Fibroblast of lung (primary cell): ENCODE measurements at regions not wholly inside any gene's neighbourhood (a gene's known extent, or its start where the extent isn't known, plus 50 kb on each side); places are given as distances from the start of the nearest gene placed in this dataset.

Experiments
- DNase-seq, 2 donors: peaks; one replicate each; pipeline versions ENCODE4 v3.0.0 to v3.0.0-alpha.2; 2010; ENCODE audit warnings: low read depth in 2 of 2
- H2AFZ ChIP-seq: 2 replicates; pipeline ENCODE4 v1.5.1; 2012; ENCODE audit warnings: low read length, control low read depth, inconsistent platforms
- H3K27ac ChIP-seq: 2 replicates; pipeline ENCODE4 v1.5.1; 2011; ENCODE audit warnings: low read length, control low read depth; ENCODE audit not compliant: insufficient read depth
- H3K27me3 ChIP-seq: 2 replicates; pipeline ENCODE4 v1.5.1; 2011; ENCODE audit warnings: mild to moderate bottlenecking, low read length; ENCODE audit not compliant: control insufficient read depth, insufficient read depth
- H3K36me3 ChIP-seq: 2 replicates; pipeline ENCODE4 v1.5.1; 2011; ENCODE audit warnings: low read length; ENCODE audit not compliant: control insufficient read depth, insufficient read depth
- H3K4me1 ChIP-seq: 2 replicates; pipeline ENCODE4 v1.5.1; 2011; ENCODE audit warnings: low read length; ENCODE audit not compliant: control insufficient read depth, insufficient read depth; ENCODE audit errors: extremely low read depth
- H3K4me2 ChIP-seq: 2 replicates; pipeline ENCODE4 v1.5.1; 2011; ENCODE audit warnings: low read length, control low read depth; ENCODE audit not compliant: insufficient read depth; ENCODE audit errors: extremely low read depth
- H3K4me3 ChIP-seq, 4 experiments: fragments of 200-600 bp in 1 of 4; sonication (generic) in 1 of 4; replicated peaks in 1 of 4; 2 replicates each; pipeline ENCODE4 v1.5.1; 2011 to 2016; ENCODE audit warnings: low read length in 4 of 4, low read depth in 3 of 4, mild to moderate bottlenecking in 3 of 4, control low read depth in 2 of 4, inconsistent platforms in 1 of 4, mixed read lengths in 1 of 4; ENCODE audit not compliant: insufficient read depth in 1 of 4; ENCODE audit errors: control extremely low read depth in 1 of 4
- H3K79me2 ChIP-seq: 2 replicates; pipeline ENCODE4 v1.5.1; 2012; ENCODE audit warnings: mild to moderate bottlenecking, low read length, inconsistent platforms; ENCODE audit not compliant: control insufficient read depth, insufficient read depth
- H3K9ac ChIP-seq: 2 replicates; pipeline ENCODE4 v1.5.1; 2011; ENCODE audit warnings: mild to moderate bottlenecking, low read length, control low read depth; ENCODE audit not compliant: insufficient read depth
- H3K9me3 ChIP-seq: 2 replicates; pipeline ENCODE4 v1.5.1; 2012; ENCODE audit warnings: low read depth, low read length; ENCODE audit not compliant: control insufficient read depth, insufficient read depth
- H4K20me1 ChIP-seq: 2 replicates; pipeline ENCODE4 v1.5.1; 2011; ENCODE audit warnings: low read length; ENCODE audit not compliant: control insufficient read depth, insufficient read depth; ENCODE audit errors: extremely low read depth
- EZH2 ChIP-seq: IDR thresholded peaks from 2 replicates; pipeline ENCODE4 v1.5.1; 2012; ENCODE audit warnings: low read length, control low read depth, mild to moderate bottlenecking; ENCODE audit errors: missing control alignments
- TF ChIP-seq, protein P1 (sequence below), 2 donors: IDR thresholded peaks in 1 of 2; conservative IDR thresholded peaks in 1 of 2; 1 replicate in 1 of 2; 2 replicates in 1 of 2; pipeline ENCODE4 v1.5.1; 2011 to 2012; ENCODE audit warnings: low read length in 2 of 2, control low read depth in 1 of 2, inconsistent platforms in 1 of 2, low read depth in 1 of 2, mild to moderate bottlenecking in 1 of 2

- Histone ChIP-seq H3K9ac (no peak overlapping the region), H3K79me2 (no peaks in the 10 kb centered on the region), H3K4me2 (no peak overlapping the region), H3K4me1 (no peaks in the 10 kb centered on the region), H2AFZ (no peak overlapping the region), H3K27me3 (no peaks in the 10 kb centered on the region), H3K27ac (no peak overlapping the region), H3K4me3 (no peak overlapping the region), H3K9me3 (no peaks in the 10 kb centered on the region), H3K36me3 (no peaks in the 10 kb centered on the region), H4K20me1 (no peaks in the 10 kb centered on the region)
- TF ChIP-seq EZH2, result no peak
- TF ChIP-seq, protein P1, sequence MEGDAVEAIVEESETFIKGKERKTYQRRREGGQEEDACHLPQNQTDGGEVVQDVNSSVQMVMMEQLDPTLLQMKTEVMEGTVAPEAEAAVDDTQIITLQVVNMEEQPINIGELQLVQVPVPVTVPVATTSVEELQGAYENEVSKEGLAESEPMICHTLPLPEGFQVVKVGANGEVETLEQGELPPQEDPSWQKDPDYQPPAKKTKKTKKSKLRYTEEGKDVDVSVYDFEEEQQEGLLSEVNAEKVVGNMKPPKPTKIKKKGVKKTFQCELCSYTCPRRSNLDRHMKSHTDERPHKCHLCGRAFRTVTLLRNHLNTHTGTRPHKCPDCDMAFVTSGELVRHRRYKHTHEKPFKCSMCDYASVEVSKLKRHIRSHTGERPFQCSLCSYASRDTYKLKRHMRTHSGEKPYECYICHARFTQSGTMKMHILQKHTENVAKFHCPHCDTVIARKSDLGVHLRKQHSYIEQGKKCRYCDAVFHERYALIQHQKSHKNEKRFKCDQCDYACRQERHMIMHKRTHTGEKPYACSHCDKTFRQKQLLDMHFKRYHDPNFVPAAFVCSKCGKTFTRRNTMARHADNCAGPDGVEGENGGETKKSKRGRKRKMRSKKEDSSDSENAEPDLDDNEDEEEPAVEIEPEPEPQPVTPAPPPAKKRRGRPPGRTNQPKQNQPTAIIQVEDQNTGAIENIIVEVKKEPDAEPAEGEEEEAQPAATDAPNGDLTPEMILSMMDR (conservative IDR thresholded peaks at IDR 0.05 in 1 of 2, IDR thresholded peaks at IDR 0.05 in 1 of 2; ENCODE audit: low read depth in 1 of 2, low read length in 2 of 2), result no peak
- no peak for DNase-seq
These were observed 53.1 kb upstream of the CEP295 start for GRCh38 chr11:93608364-93608763.

- Histone ChIP-seq H3K79me2 (no peaks in the 10 kb centered on the region), H4K20me1 (no peaks in the 10 kb centered on the region), H2AFZ (no peak overlapping the region), H3K27ac (no peak overlapping the region), H3K4me2 (no peak overlapping the region), H3K4me3 (no peak overlapping the region), H3K4me1 (no peaks in the 10 kb centered on the region), H3K9ac (no peak overlapping the region), H3K36me3 (no peaks in the 10 kb centered on the region), H3K27me3 (no peaks in the 10 kb centered on the region), H3K9me3 (no peaks in the 10 kb centered on the region)
- DNase-seq, result no peak
- TF ChIP-seq, protein P1 (conservative IDR thresholded peaks at IDR 0.05 in 1 of 2, IDR thresholded peaks at IDR 0.05 in 1 of 2; ENCODE audit: low read depth in 1 of 2, low read length in 2 of 2), result no peak
- no peak for TF ChIP-seq EZH2
These were observed 54.8 kb upstream of the CEP295 start for GRCh38 chr11:93606721-93607120.

DNA sequence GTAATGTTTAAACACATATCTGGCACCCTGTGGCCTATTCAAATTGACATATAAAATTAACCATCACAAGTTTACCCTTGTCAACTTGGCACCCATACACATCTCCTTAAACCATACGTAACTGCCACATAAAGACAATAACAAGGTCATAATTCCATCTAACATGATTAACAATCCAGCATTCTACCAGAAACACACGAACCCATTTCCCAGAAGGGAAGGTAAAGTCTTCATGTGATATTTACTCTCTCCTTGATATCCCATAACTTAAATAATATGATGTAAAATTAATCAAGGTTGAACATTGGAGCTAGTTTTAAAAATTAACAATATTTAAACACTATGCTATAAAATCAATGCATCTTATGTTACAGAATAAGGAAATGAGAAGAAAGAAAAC is 55.2 kb upstream of the CEP295 start:
- Histone ChIP-seq H4K20me1 (no peaks in the 10 kb centered on the region), H3K27ac (no peak overlapping the region), H3K4me3 (no peak overlapping the region), H3K27me3 (no peaks in the 10 kb centered on the region), H3K79me2 (no peaks in the 10 kb centered on the region), H3K4me2 (no peak overlapping the region), H3K4me1 (no peaks in the 10 kb centered on the region), H3K9ac (no peak overlapping the region), H2AFZ (no peak overlapping the region), H3K9me3 (no peaks in the 10 kb centered on the region), H3K36me3 (no peaks in the 10 kb centered on the region)
- DNase-seq, result no peak
- TF ChIP-seq, protein P1 (conservative IDR thresholded peaks at IDR 0.05 in 1 of 2, IDR thresholded peaks at IDR 0.05 in 1 of 2; ENCODE audit: low read depth in 1 of 2, low read length in 2 of 2), result no peak
- TF ChIP-seq EZH2, result no peak
